ENCODE measurements at regions not wholly inside any gene's neighbourhood (a gene's known extent, or its start where the extent isn't known, plus 50 kb on each side); places are given as distances from the start of the nearest gene placed in this dataset.
A peak's percentile ranks its signal among the peaks of the same experiment; 100 is the strongest.

DNA sequence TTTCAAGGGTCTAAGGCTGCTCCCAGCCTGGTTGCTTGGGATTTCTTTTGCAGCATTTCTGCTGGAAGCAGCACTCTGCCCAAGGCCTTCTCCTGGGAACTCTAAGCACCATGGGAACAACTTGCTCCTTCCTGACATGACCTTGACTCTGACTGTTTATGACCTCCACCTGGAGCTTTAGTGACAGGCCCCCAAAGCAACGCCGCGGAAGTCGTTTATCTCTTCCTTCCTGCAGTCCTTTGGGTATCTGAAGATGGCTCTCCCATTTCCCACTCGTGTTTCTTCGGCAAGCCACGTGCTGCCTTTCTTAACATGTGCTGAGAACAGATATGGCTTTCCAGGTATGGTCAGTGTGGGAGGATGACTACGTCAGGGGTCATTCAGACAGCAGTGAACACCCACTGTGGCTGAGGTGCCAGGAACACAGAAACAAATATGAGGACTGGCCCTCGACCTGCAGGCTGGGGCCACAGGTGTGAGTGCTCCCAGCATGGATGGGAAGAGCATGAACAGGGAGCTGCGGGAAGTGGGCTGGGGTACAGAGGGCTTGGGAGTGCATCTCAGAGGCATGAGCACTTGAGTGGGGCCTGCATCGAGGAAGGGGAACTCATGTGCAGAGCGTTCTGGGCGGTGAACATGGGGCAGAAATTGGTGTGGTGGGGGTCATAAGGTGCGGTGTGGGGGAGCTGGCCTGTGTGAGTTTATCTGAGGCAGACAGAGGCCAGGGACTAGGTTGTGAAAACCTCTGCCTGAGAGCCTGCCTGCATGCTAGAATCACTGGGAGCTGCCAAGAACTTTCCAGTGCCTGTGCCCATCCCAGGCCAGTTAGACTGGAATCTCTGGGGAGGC, 140.5 kb downstream of the TSN start:
- POLR2A ChIA-PET, result no interaction called here
- Mint-ChIP-seq H3K9me3 (peaks cover 2% of the 10 kb centered on the region), H3K27me3 (peaks cover 3% of the 10 kb centered on the region), H3K4me1 (peaks cover 5% of the 10 kb centered on the region), H3K4me3 (no peak overlapping the region), H3K27ac (no peak overlapping the region), H3K36me3 (no peaks in the 10 kb centered on the region)
- ATAC-seq (ENCODE audit: low read depth) (no peak), DNase-seq (no peak)

DNA sequence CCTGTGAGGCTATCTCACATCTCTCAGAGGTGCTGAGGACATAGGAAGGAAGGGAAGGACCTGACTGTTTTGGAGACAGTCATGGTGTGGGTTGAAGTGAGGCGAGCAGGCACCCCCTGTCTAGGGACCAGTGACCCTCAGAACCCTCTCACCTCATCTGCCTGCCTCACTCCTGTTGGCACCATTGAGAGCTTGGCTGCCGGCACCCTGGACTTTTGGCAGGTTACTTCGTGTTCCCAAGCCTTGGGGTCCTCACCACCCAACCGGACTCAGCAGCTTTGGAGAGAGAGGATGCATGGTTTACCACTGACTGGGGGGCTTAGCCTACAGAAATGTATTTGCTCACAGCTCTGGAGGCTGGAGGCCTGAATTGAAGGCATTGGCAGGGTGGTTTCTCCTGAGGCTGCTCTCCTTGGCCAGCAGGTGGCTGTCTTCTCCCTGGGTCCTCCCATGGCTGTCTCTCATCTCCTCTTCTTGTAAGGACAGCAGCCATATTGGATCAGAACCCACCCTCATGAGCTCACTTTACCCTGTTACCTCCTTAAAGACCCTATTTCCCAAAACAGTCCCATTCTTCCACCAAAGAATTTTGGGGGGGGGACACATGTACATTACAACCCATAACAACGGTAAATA, 142.0 kb downstream of the TSN start:
- H3K27me3 Mint-ChIP-seq, result peaks cover 3% of the 10 kb centered on the region
- H3K9me3 Mint-ChIP-seq, result no peaks in the 10 kb centered on the region
- peaks cover 5% of the 10 kb centered on the region for H3K4me1 Mint-ChIP-seq
- POLR2A ChIA-PET, result no interaction called here
- ATAC-seq (ENCODE audit: low read depth), result no peak
- no peaks in the 10 kb centered on the region for H3K36me3 Mint-ChIP-seq
- no peak overlapping the region for H3K27ac Mint-ChIP-seq
- no peak overlapping the region for H3K4me3 Mint-ChIP-seq
- no peak for DNase-seq

DNA sequence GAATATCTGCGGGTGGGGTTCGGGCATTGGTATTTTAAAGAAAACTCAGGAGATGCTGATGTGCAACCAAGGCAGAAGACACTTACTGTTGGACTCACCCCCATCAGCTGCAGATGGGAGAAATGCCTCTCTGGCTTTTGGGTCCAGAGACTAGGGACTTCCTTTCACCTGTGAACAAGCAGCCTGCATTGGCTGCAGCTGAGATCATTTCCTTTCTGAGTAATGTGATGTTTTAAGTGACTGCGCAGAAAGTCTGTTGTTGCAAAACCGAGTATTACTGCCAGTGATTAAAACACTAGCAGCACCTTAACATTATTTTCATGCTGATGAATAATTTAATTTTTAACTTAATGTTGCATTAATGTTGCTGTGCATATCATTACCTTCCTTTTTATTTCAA, 143.0 kb downstream of the TSN start:
- peak; percentile 24 for ATAC-seq (ENCODE audit: low read depth)
- no peak for DNase-seq
- Mint-ChIP-seq H3K9me3 (no peaks in the 10 kb centered on the region), H3K4me1 (peaks cover 5% of the 10 kb centered on the region), H3K36me3 (no peaks in the 10 kb centered on the region), H3K27me3 (peaks cover 3% of the 10 kb centered on the region), H3K27ac (no peak overlapping the region), H3K4me3 (no peak overlapping the region)
- POLR2A ChIA-PET, result no interaction called here

DNA sequence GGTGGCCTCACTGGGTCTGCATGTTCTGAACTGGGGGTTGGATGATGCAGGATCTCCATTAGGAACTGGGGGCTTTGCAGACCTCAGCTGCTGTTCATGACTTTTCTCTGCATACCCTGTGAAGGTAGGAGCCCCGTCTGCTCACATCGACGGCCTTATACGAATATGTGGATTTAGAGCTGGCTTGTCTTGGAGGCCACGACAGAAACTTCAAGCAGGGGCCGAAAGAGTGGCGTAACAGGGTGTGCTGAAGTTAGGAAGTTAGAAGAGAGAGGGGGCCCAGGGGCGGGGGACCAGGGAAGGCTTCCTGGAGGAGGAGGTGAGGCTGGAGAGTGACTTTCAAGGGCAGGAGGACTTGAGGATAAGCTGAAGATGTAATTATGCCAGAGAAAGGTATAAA, 144.9 kb downstream of the TSN start:
- DNase-seq, result no peak
- Mint-ChIP-seq H3K9me3 (no peaks in the 10 kb centered on the region), H3K36me3 (no peaks in the 10 kb centered on the region), H3K4me3 (no peak overlapping the region), H3K27ac (no peak overlapping the region), H3K4me1 (peaks cover 5% of the 10 kb centered on the region), H3K27me3 (peaks cover 3% of the 10 kb centered on the region)
- POLR2A ChIA-PET, result no interaction called here
- ATAC-seq (ENCODE audit: low read depth), result no peak

DNA sequence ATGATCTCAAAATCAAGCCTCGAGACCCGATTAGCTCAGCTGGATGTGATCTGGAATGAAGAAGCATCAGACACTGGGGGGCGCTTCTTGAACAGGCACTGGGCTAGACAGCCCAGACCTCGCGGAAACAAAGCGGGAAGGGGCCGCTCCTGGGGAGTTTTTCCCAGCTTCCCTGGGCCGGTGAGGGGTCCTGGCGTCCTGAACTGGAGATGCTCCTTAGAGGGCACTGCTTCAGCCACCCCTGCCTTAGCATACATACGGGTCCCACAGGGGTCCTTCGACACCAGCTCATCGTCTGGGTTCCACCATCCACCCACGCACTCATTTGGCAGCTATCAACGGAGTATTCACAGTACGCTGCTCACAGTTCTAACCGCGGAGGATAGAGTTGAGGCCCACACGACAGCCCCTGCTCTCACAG, 146.7 kb downstream of the TSN start:
- POLR2A ChIA-PET, result no interaction called here
- H3K4me3 Mint-ChIP-seq, result peak overlapping the region; percentile 65
- DNase-seq, result no peak

DNA sequence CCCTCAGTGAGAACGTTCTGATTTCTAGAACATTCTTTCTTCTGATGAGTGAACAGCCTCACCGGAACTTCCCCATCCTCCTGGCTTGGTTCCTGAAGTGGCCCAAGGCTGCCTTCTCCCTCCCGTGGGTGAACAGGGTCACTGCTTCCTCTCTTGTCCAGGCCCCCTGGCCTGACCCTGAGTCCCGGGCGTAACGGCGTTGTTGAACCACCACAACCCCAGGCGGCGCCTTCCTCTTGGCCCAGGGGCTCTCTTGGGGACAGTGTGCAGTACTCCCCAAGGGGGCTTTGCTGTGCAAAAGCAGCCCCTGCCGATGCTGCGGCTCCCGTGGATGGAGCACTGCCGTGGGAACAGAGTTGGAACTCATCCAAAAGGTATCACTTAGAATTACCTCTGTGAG, 147.2 kb downstream of the TSN start:
- ATAC-seq (ENCODE audit: low read depth) (no peak), DNase-seq (no peak)
- Mint-ChIP-seq H3K36me3 (no peaks in the 10 kb centered on the region), H3K27me3 (peaks cover 3% of the 10 kb centered on the region), H3K27ac (no peak overlapping the region), H3K4me3 (peak overlapping the region; percentile 65), H3K9me3 (no peaks in the 10 kb centered on the region), H3K4me1 (peaks cover 5% of the 10 kb centered on the region)
- POLR2A ChIA-PET, result no interaction called here

More for the DNA sequence above, 146.7 kb downstream of the TSN start:
- Mint-ChIP-seq H3K27ac (no peak overlapping the region), H3K27me3 (peaks cover 3% of the 10 kb centered on the region), H3K4me1 (peaks cover 5% of the 10 kb centered on the region), H3K36me3 (no peaks in the 10 kb centered on the region), H3K9me3 (no peaks in the 10 kb centered on the region)
- ATAC-seq (ENCODE audit: low read depth), result no peak

DNA sequence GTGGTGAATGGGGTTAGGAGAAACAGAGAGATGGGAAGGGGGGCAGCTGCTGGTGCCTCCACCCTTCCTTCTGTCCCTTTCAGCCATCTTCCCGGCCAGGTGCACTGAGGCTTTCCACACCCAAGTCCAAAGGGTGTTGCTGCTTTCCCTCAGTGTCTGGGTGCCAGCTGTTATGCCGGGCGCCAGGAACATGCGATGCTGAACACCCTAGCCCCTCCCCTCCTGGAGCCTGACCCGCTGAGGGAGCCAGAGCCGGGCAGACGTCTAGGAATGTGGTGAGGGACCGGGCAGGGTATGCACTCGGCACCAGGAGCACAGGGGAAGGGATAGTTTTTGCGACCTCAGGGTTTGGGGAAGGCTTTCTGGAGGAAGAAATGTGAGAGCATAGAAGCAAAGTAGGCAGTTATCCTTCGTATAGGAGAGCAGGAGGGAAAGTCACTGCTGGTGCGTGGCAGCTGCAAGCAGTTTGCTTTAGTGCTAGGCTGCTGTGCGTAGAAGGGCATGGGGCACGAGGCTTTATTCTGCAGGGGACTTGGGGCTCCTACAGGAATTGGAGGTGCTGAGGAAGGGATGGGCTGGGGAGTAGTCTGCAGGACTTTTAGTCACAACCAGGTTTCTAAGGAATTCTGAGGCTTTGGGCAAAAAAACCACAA, 147.7 kb downstream of the TSN start:
- H3K27me3 Mint-ChIP-seq, result peaks cover 3% of the 10 kb centered on the region
- H3K36me3 Mint-ChIP-seq, result no peaks in the 10 kb centered on the region
- H3K4me3 Mint-ChIP-seq, result no peak overlapping the region
- POLR2A ChIA-PET, result no interaction called here
- peaks cover 4% of the 10 kb centered on the region for H3K4me1 Mint-ChIP-seq
- DNase-seq, result no peak
- no peaks in the 10 kb centered on the region for H3K9me3 Mint-ChIP-seq
- ATAC-seq (ENCODE audit: low read depth), result no peak
- no peak overlapping the region for H3K27ac Mint-ChIP-seq

DNA sequence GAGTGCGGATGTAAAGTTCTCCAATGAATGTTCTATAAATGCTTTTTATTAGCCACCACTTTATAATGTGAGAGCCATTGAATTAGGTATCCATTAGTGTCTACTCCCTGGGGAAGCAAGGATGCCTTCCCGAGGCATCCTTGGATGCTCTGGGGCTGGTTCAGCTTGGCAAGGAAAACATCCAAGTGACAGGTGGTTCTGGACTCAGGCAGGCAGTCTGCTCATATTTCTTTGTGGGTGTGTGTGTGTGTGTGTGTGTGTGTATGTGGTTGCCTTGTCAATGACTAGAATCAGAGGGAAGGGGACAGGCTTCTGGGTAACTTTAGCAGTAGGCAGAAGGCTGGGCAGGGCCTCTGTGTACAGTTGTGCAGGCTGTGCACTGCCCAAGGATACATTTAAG, 149.2 kb downstream of the TSN start:
- Mint-ChIP-seq H3K4me1 (no peaks in the 10 kb centered on the region), H3K27me3 (peaks cover 2% of the 10 kb centered on the region), H3K9me3 (no peaks in the 10 kb centered on the region), H3K4me3 (no peak overlapping the region), H3K27ac (no peak overlapping the region), H3K36me3 (no peaks in the 10 kb centered on the region)
- no peak for ATAC-seq (ENCODE audit: low read depth)
- POLR2A ChIA-PET, result no interaction called here
- DNase-seq, result no peak

DNA sequence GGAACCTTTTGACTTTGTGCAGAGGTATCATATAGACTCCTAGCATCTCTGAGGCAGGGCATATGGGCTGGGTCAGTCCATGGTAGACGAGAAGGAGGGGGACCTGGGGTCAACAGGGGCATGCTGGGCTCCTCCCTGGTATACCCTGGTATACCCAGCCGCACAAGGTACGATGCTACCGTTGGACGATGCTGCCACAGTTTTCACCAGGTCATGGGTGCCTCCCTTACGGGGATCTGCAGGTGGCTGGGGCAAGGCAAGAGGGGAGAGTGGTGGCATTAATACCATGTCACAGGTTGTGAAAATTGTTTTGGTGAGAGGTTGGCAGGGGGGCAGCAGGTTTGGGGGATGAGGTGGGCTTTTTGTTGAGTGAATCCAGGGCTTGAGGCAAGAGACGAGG, 149.8 kb downstream of the TSN start:
- DNase-seq (no peak), ATAC-seq (ENCODE audit: low read depth) (no peak)
- Mint-ChIP-seq H3K9me3 (no peaks in the 10 kb centered on the region), H3K27ac (no peak overlapping the region), H3K36me3 (no peaks in the 10 kb centered on the region), H3K27me3 (peaks cover 1% of the 10 kb centered on the region), H3K4me3 (no peak overlapping the region), H3K4me1 (no peaks in the 10 kb centered on the region)
- POLR2A ChIA-PET, result no interaction called here

DNA sequence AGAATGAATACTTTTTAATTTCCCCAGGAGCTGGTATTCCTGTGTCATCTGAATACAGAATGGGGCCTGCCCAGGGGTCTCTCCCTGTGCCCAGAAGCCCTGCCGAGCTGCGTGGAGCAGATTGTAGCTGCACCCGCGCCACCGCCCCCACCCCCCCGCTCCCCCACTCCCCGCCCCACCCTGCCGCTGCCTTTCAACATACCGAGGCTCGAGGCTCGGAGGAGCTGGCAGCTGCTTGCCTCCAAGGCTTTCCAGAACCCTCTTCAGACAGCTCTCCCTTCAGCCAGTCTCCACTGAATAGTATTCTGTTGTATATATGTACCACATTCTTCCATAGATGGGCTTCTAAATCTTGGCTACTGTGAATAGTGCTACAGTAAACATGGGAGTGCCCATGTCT, 150.7 kb downstream of the TSN start:
- Mint-ChIP-seq H3K4me1 (no peaks in the 10 kb centered on the region), H3K27me3 (no peaks in the 10 kb centered on the region), H3K36me3 (no peaks in the 10 kb centered on the region), H3K4me3 (no peak overlapping the region), H3K9me3 (no peaks in the 10 kb centered on the region), H3K27ac (no peak overlapping the region)
- DNase-seq (no peak), ATAC-seq (ENCODE audit: low read depth) (no peak)
- POLR2A ChIA-PET, result no interaction called here

DNA sequence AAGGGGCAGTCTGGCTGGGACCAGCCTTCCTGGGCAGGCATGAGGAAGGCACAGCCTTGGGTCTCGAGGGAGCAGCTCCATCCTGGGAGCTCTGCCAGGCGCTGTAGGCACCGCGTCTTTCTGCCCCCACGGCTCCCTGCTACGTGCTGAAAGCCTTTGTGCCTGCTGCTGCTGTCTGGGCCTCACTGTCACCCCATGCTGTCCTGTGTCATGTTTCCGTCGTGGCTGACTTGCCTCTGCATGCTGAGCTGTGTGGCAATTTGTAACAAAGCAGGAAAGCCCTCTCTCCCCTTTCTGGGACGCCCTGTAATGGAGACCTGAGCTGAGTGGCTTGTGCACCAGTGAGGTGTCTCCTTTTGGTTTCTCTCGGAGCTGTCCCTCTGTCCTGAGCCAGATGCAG, 152.5 kb downstream of the TSN start:
- no peaks in the 10 kb centered on the region for H3K9me3 Mint-ChIP-seq
- no peaks in the 10 kb centered on the region for H3K36me3 Mint-ChIP-seq

DNA sequence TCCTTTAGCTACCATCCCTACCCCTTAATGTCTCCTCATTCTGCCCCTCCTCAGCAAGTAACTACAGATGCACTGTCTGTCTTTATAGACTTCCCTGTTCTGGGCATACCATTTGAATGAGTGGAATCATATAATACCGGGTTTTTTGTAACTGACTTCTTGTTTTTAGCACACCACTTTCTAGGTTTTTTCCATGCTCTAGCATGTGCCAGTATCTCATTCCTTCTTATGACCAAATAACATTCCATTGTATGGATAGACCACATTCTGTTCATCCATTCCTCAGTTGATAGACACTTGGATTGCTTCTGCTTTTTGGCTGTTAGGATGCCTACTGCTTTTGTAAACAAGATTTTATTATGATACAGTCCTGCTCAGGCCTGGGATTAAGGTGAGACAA, 154.7 kb downstream of the TSN start:
- H3K4me1 Mint-ChIP-seq, result no peaks in the 10 kb centered on the region
- POLR2A ChIA-PET, result no interaction called here
- H3K27ac Mint-ChIP-seq, result no peak overlapping the region
- H3K27me3 Mint-ChIP-seq, result peaks cover 5% of the 10 kb centered on the region
- no peak overlapping the region for H3K4me3 Mint-ChIP-seq
- H3K36me3 Mint-ChIP-seq, result no peaks in the 10 kb centered on the region
- no peaks in the 10 kb centered on the region for H3K9me3 Mint-ChIP-seq
- no peak for ATAC-seq (ENCODE audit: low read depth)
- DNase-seq, result no peak

More for the DNA sequence above, 152.5 kb downstream of the TSN start:
- DNase-seq, result no peak
- POLR2A ChIA-PET, result no interaction called here
- Mint-ChIP-seq H3K4me3 (no peak overlapping the region), H3K27me3 (peaks cover 3% of the 10 kb centered on the region), H3K27ac (no peak overlapping the region), H3K4me1 (no peaks in the 10 kb centered on the region)
- ATAC-seq (ENCODE audit: low read depth), result no peak

DNA sequence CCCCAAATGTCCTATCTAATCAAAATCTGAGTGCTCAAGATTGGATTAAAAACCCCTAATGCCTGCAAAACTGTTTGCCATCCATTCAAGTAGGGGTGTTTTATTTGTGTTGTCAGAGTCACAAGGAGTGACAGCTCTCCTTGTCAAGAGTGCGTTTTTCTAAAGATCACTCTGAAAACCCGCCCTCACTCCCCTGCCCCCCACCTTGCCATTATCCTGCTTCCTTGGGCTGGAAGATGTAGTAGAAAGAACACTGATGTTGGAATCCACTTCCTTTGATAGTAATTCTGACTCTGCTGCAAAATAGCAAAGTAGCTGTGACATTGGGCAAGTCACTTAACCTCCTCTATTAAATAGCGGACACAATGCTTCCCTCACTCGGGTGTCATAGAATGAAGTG, 155.6 kb downstream of the TSN start:
- Mint-ChIP-seq H3K27ac (no peak overlapping the region), H3K4me3 (no peak overlapping the region), H3K27me3 (peaks cover 5% of the 10 kb centered on the region), H3K4me1 (no peaks in the 10 kb centered on the region), H3K9me3 (no peaks in the 10 kb centered on the region), H3K36me3 (no peaks in the 10 kb centered on the region)
- POLR2A ChIA-PET, result no interaction called here
- no peak for ATAC-seq (ENCODE audit: low read depth)
- DNase-seq, result no peak

DNA sequence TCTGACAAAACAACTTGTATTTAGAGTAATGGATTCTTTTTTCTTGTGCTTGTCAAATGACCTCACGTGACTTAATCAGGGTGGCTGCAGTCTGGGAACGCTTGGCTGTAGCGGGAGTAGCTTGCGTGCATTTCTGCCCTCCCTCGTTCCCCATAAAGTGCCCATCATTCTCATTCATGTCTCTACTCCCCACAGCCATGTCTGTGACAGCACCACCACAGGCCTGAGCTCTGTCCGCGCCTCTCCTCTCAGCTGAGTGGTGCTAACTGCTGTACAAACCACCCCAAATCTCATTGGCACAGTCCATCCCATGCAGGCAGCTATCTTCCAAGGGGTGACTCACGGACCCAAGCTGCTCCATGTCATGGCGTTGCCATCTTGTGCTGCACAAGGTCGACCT, 161.7 kb downstream of the TSN start:
- peaks cover 2% of the 10 kb centered on the region for H3K9me3 Mint-ChIP-seq
- H3K4me1 Mint-ChIP-seq, result no peaks in the 10 kb centered on the region
- H3K27me3 Mint-ChIP-seq, result peaks cover 1% of the 10 kb centered on the region
- POLR2A ChIA-PET, result no interaction called here
- ATAC-seq (ENCODE audit: low read depth), result no peak
- H3K4me3 Mint-ChIP-seq, result no peak overlapping the region
- no peak overlapping the region for H3K27ac Mint-ChIP-seq
- H3K36me3 Mint-ChIP-seq, result no peaks in the 10 kb centered on the region
- no peak for DNase-seq
